Fibroblast of lung (primary cell): ENCODE measurements at regions not wholly inside any gene's neighbourhood (a gene's known extent, or its start where the extent isn't known, plus 50 kb on each side); places are given as distances from the start of the nearest gene placed in this dataset.
"Not testable (repeated sequence)": the region's sequence is repeated elsewhere in the genome, so short reads cannot be mapped to it uniquely, and the experiment has no call there.

Experiments used
- EZH2 ChIP-seq: IDR thresholded peaks from 2 replicates; pipeline ENCODE4 v1.5.1; 2012; ENCODE audit warnings: low read length, control low read depth, mild to moderate bottlenecking; ENCODE audit errors: missing control alignments
- TF ChIP-seq, protein P1 (sequence below), 2 donors: IDR thresholded peaks in 1 of 2; conservative IDR thresholded peaks in 1 of 2; 1 replicate in 1 of 2; 2 replicates in 1 of 2; pipeline ENCODE4 v1.5.1; 2011 to 2012; ENCODE audit warnings: low read length in 2 of 2, control low read depth in 1 of 2, inconsistent platforms in 1 of 2, low read depth in 1 of 2, mild to moderate bottlenecking in 1 of 2

- not testable (repeated sequence) for TF ChIP-seq EZH2
- TF ChIP-seq, protein P1, sequence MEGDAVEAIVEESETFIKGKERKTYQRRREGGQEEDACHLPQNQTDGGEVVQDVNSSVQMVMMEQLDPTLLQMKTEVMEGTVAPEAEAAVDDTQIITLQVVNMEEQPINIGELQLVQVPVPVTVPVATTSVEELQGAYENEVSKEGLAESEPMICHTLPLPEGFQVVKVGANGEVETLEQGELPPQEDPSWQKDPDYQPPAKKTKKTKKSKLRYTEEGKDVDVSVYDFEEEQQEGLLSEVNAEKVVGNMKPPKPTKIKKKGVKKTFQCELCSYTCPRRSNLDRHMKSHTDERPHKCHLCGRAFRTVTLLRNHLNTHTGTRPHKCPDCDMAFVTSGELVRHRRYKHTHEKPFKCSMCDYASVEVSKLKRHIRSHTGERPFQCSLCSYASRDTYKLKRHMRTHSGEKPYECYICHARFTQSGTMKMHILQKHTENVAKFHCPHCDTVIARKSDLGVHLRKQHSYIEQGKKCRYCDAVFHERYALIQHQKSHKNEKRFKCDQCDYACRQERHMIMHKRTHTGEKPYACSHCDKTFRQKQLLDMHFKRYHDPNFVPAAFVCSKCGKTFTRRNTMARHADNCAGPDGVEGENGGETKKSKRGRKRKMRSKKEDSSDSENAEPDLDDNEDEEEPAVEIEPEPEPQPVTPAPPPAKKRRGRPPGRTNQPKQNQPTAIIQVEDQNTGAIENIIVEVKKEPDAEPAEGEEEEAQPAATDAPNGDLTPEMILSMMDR (conservative IDR thresholded peaks at IDR 0.05 in 1 of 2, IDR thresholded peaks at IDR 0.05 in 1 of 2; ENCODE audit: low read depth in 1 of 2, low read length in 2 of 2), result not testable (repeated sequence)
These were observed 452.9 kb downstream of the SEMA3D start for GRCh38 chr7:84733976-84734375.
